Endodermal cell (in vitro differentiated cells): ENCODE measurements at regions not wholly inside any gene's neighbourhood (a gene's known extent, or its start where the extent isn't known, plus 50 kb on each side); places are given as distances from the start of the nearest gene placed in this dataset.

Experiments used
- DNase-seq: peaks from one replicate; pipeline ENCODE4 v3.0.0-alpha.2; 2017
- H3K27ac ChIP-seq: 2 replicates; pipeline ENCODE4 v1.5.1; 2013; ENCODE audit warnings: mild to moderate bottlenecking, low read depth, low read length, moderate library complexity
- H3K27me3 ChIP-seq: 2 replicates; pipeline ENCODE4 v1.6.1; 2013; ENCODE audit warnings: mild to moderate bottlenecking, low read length, moderate library complexity; ENCODE audit not compliant: insufficient read depth, control insufficient read depth, poor library complexity, severe bottlenecking
- H3K36me3 ChIP-seq: 2 replicates; pipeline ENCODE4 v1.7.0; 2013; ENCODE audit warnings: mild to moderate bottlenecking, low read length, moderate library complexity; ENCODE audit not compliant: control insufficient read depth, insufficient read depth
- H3K4me1 ChIP-seq: one replicate; pipeline ENCODE4 v1.7.0; 2013; ENCODE audit warnings: low read length; ENCODE audit not compliant: control insufficient read depth, insufficient read depth
- H3K4me3 ChIP-seq: 2 replicates; pipeline ENCODE4 v1.5.1; 2013; ENCODE audit warnings: mild to moderate bottlenecking, low read length, moderate library complexity
- H3K9ac ChIP-seq: 2 replicates; pipeline ENCODE4 v1.6.1; 2013; ENCODE audit warnings: mild to moderate bottlenecking, low read length, moderate library complexity; ENCODE audit not compliant: poor library complexity, severe bottlenecking; ENCODE audit errors: extremely low read depth
- H3K9me3 ChIP-seq: 2 replicates; pipeline ENCODE4 v1.6.1; 2013; ENCODE audit warnings: mild to moderate bottlenecking, low read length, moderate library complexity; ENCODE audit not compliant: control insufficient read depth
- H3K27ac Mint-ChIP-seq: 2 replicates; pipeline ENCODE4 v1.8.0; 2020; ENCODE audit warnings: mixed read lengths
- H3K27me3 Mint-ChIP-seq: 2 replicates; pipeline ENCODE4 v1.8.0; 2021; ENCODE audit warnings: mild to moderate bottlenecking, mixed read lengths; ENCODE audit not compliant: insufficient read depth
- H3K36me3 Mint-ChIP-seq: 2 replicates; pipeline ENCODE4 v1.8.0; 2020; ENCODE audit warnings: low read depth, mixed read lengths
- H3K4me1 Mint-ChIP-seq: 2 replicates; pipeline ENCODE4 v1.8.0; 2020; ENCODE audit warnings: mixed read lengths
- H3K4me3 Mint-ChIP-seq: 2 replicates; pipeline ENCODE4 v1.8.0; 2020; ENCODE audit warnings: mild to moderate bottlenecking, moderate library complexity, mixed read lengths
- H3K9me3 Mint-ChIP-seq: 2 replicates; pipeline ENCODE4 v1.8.0; 2020; ENCODE audit warnings: mild to moderate bottlenecking, mixed read lengths
- CTCF ChIP-seq: fragments of 200-600 bp; sonication (generic); conservative IDR thresholded peaks from 2 replicates; pipeline ENCODE4 v1.5.0; 2021; ENCODE audit warnings: antibody characterized with exemption, mild to moderate bottlenecking
- WGBS, 2 experiments: methylation state at CpG; one replicate each; pipeline versions ENCODE4 v1.1.5 to v1.1.7; 2013; ENCODE audit warnings: missing lambda C conversion rate in 2 of 2, mixed read lengths in 1 of 2; ENCODE audit not compliant: insufficient coverage in 1 of 2, insufficient read length in 1 of 2; 5-methylcytosine and 5-hydroxymethylcytosine counted together

- H3K9me3 ChIP-seq, result no peaks in the 10 kb centered on the region
- WGBS, 2 experiments, result 94 to 100% methylated on average over 4 to 9 of the region's 9 CpGs
- peak; percentile 64 for DNase-seq
- no peak overlapping the region for H3K9ac ChIP-seq
- no peaks in the 10 kb centered on the region for H3K36me3 ChIP-seq
- no peaks in the 10 kb centered on the region for H3K36me3 Mint-ChIP-seq
- no peak for TF ChIP-seq CTCF
- H3K4me3 ChIP-seq, result no peak overlapping the region
- no peak overlapping the region for H3K4me3 Mint-ChIP-seq
- peaks cover 9% of the 10 kb centered on the region for H3K4me1 Mint-ChIP-seq
- peaks cover 2% of the 10 kb centered on the region for H3K27me3 Mint-ChIP-seq
- no peak overlapping the region for H3K27ac ChIP-seq
- no peaks in the 10 kb centered on the region for H3K27me3 ChIP-seq
- no peaks in the 10 kb centered on the region for H3K9me3 Mint-ChIP-seq
- H3K27ac Mint-ChIP-seq, result peak overlapping the region; percentile 68
- peaks cover 4% of the 10 kb centered on the region for H3K4me1 ChIP-seq
Measured at GRCh38 chr2:38464971-38465788, 88.1 kb upstream of the ATL2 start.

- Mint-ChIP-seq H3K27ac (no peak overlapping the region), H3K36me3 (no peaks in the 10 kb centered on the region), H3K9me3 (no peaks in the 10 kb centered on the region), H3K27me3 (no peaks in the 10 kb centered on the region), H3K4me1 (peaks cover 9% of the 10 kb centered on the region), H3K4me3 (no peak overlapping the region)
- WGBS, 2 experiments, result 73 to 96% methylated on average over 2 to 4 of the region's 4 CpGs
- no peak for TF ChIP-seq CTCF
- no peak for DNase-seq
- no peak overlapping the region for H3K27ac ChIP-seq
- H3K4me1 ChIP-seq, result peaks cover 4% of the 10 kb centered on the region
- no peaks in the 10 kb centered on the region for H3K9me3 ChIP-seq
- H3K36me3 ChIP-seq, result no peaks in the 10 kb centered on the region
- no peak overlapping the region for H3K4me3 ChIP-seq
- H3K27me3 ChIP-seq, result no peaks in the 10 kb centered on the region
- H3K9ac ChIP-seq, result no peak overlapping the region
Measured at GRCh38 chr2:38463752-38464151, 86.7 kb upstream of the ATL2 start.

GRCh38 chr2:38462121-38462661 is 85.1 kb upstream of the ATL2 start:
- H3K27ac Mint-ChIP-seq, result no peak overlapping the region
- H3K36me3 Mint-ChIP-seq, result no peaks in the 10 kb centered on the region
- H3K9me3 Mint-ChIP-seq, result no peaks in the 10 kb centered on the region
- H3K27me3 Mint-ChIP-seq, result peaks cover 3% of the 10 kb centered on the region
- DNase-seq, result no peak
- Histone ChIP-seq H3K9me3 (no peaks in the 10 kb centered on the region), H3K36me3 (no peaks in the 10 kb centered on the region), H3K4me1 (peaks cover 4% of the 10 kb centered on the region), H3K9ac (no peak overlapping the region), H3K27ac (no peak overlapping the region), H3K27me3 (no peaks in the 10 kb centered on the region), H3K4me3 (no peak overlapping the region)
- no peak for TF ChIP-seq CTCF
- H3K4me1 Mint-ChIP-seq, result peaks cover 9% of the 10 kb centered on the region
- H3K4me3 Mint-ChIP-seq, result no peak overlapping the region
- WGBS, 2 experiments, result 91 to 93% methylated on average over 4 to 7 of the region's 7 CpGs
